Endothelial cell of umbilical vein (primary cell): ENCODE measurements at regions not wholly inside any gene's neighbourhood (a gene's known extent, or its start where the extent isn't known, plus 50 kb on each side); places are given as distances from the start of the nearest gene placed in this dataset.

Experiments used
- BruUV-seq: library from RNA; stranded (reverse); fragments of 400-500 nt; replicated peaks from 2 replicates; lab custom pipeline; 2021; lab: Mats Ljungman, UMichigan
- CTCF ChIA-PET: fragments of 300-600, 350-600 bp; sonication (Branson Sonifier 250); formaldehyde crosslinking; loops from one replicate; lab custom pipeline; 2021; ENCODE audit warnings: antibody characterized with exemption, inconsistent platforms; lab: Charles Lee
- POLR2A ChIA-PET: fragments of 300-600, 350-600 bp; sonication (Branson Sonifier 250); formaldehyde crosslinking; loops from one replicate; lab custom pipeline; 2021; ENCODE audit warnings: antibody characterized with exemption, inconsistent platforms; lab: Charles Lee
- DNase-seq: peaks from one replicate; pipeline ENCODE4 v3.0.0-alpha.2; 2011; ENCODE audit warnings: low read depth, low spot score
- FAIRE-seq: peaks from 2 replicates; lab custom pipeline; 2011; peaks lifted over from hg19 to GRCh38; lab: Jason Lieb, UNC
- H2AFZ ChIP-seq: 2 replicates; pipeline ENCODE4 v1.6.0; 2012; ENCODE audit warnings: low read depth, low read length, control low read depth, inconsistent platforms
- H3K27ac ChIP-seq: 2 replicates; pipeline ENCODE4 v1.5.1; 2011; ENCODE audit warnings: low read depth, mild to moderate bottlenecking, control low read depth, low read length, moderate library complexity; ENCODE audit not compliant: insufficient read depth
- H3K27me3 ChIP-seq, 2 experiments: 2 replicates each; pipeline versions ENCODE4 v1.6.0 to v1.6.1; 2011; ENCODE audit warnings: low read length in 2 of 2, mixed read lengths in 1 of 2; ENCODE audit not compliant: control insufficient read depth in 2 of 2, insufficient read depth in 2 of 2
- H3K36me3 ChIP-seq, 2 experiments: 2 replicates in 1 of 2; 3 replicates in 1 of 2; pipeline ENCODE4 v1.5.1; 2011; ENCODE audit warnings: low read length in 2 of 2, mild to moderate bottlenecking in 1 of 2, moderate library complexity in 1 of 2; ENCODE audit not compliant: control insufficient read depth in 2 of 2, insufficient read depth in 2 of 2; ENCODE audit errors: extremely low read depth in 1 of 2
- H3K4me1 ChIP-seq: 3 replicates; pipeline ENCODE4 v1.5.1; 2011; ENCODE audit warnings: mild to moderate bottlenecking, low read length; ENCODE audit not compliant: control insufficient read depth, insufficient read depth; ENCODE audit errors: extremely low read depth
- H3K4me2 ChIP-seq: 2 replicates; pipeline ENCODE4 v1.6.1; 2011; ENCODE audit warnings: low read length, control low read depth, mixed read lengths; ENCODE audit not compliant: insufficient read depth
- H3K4me3 ChIP-seq, 3 experiments: fragments of 200-600 bp in 1 of 3; sonication (generic), shearing (Covaris generic) in 1 of 3; replicated peaks in 1 of 3; 2 replicates each; pipeline ENCODE4 v1.5.1; 2011 to 2016; ENCODE audit warnings: control low read depth in 3 of 3, low read length in 3 of 3, mild to moderate bottlenecking in 2 of 3, inconsistent platforms in 1 of 3, low read depth in 1 of 3, moderate library complexity in 1 of 3; ENCODE audit not compliant: insufficient read depth in 1 of 3
- H3K79me2 ChIP-seq: 2 replicates; pipeline ENCODE4 v1.6.0; 2012; ENCODE audit warnings: low read length, inconsistent platforms; ENCODE audit not compliant: control insufficient read depth, insufficient read depth
- H3K9ac ChIP-seq: replicated peaks from 2 replicates; pipeline ENCODE3; 2011; ENCODE audit warnings: low read length, control low read depth; ENCODE audit not compliant: insufficient read depth; ENCODE audit errors: extremely low read depth
- H3K9me1 ChIP-seq: replicated peaks from 3 replicates; pipeline ENCODE4 v1.6.0; 2011; ENCODE audit warnings: mild to moderate bottlenecking, low read length; ENCODE audit not compliant: control insufficient read depth, insufficient read depth; ENCODE audit errors: extremely low read depth
- H3K9me3 ChIP-seq: replicated peaks from 2 replicates; pipeline ENCODE4 v1.5.1; 2012; ENCODE audit warnings: low read length, inconsistent platforms; ENCODE audit not compliant: control insufficient read depth, insufficient read depth
- H4K20me1 ChIP-seq: replicated peaks from 2 replicates; pipeline ENCODE3; 2011; ENCODE audit warnings: mild to moderate bottlenecking, low read length; ENCODE audit not compliant: control insufficient read depth, insufficient read depth; ENCODE audit errors: extremely low read depth
- FOS ChIP-seq: IDR thresholded peaks from 2 replicates; pipeline ENCODE4 v1.6.1; 2011; ENCODE audit warnings: mild to moderate bottlenecking, low read length, moderate library complexity, borderline replicate concordance; ENCODE audit not compliant: insufficient read depth
- MYC ChIP-seq: IDR thresholded peaks from one replicate; pipeline ENCODE4 v1.6.1; 2011; ENCODE audit warnings: mild to moderate bottlenecking, low read depth, low read length
- POLR2AphosphoS5 ChIP-seq: IDR thresholded peaks from 2 replicates; pipeline ENCODE4 v1.6.1; 2012; ENCODE audit warnings: low read depth, mild to moderate bottlenecking, control low read depth, low read length, moderate library complexity; ENCODE audit not compliant: insufficient read depth
- dilution Hi-C: fragments of 300-500 bp; cut with MboI; formaldehyde crosslinking; loops from one replicate; pipeline ENCODE4 v1.15.0; 2019; ENCODE audit warnings: low sequenced_read_pairs; ENCODE audit not compliant: extremely low pct_ligation_motif_present
- intact Hi-C: fragments of 100-400 bp; cut with micrococcal nuclease; formaldehyde crosslinking; loops from one replicate; pipeline ENCODE4 v1.10.0; 2022
- TF ChIP-seq, protein P1 (sequence below), 2 donors: IDR thresholded peaks; 1 replicate in 1 of 2; 2 replicates in 1 of 2; pipeline ENCODE4 v1.5.1; 2011; ENCODE audit warnings: low read length in 2 of 2, mild to moderate bottlenecking in 2 of 2, moderate library complexity in 2 of 2, control low read depth in 1 of 2, inconsistent platforms in 1 of 2, low read depth in 1 of 2; ENCODE audit not compliant: insufficient read depth in 1 of 2; ENCODE audit errors: extremely low read depth in 1 of 2

DNA sequence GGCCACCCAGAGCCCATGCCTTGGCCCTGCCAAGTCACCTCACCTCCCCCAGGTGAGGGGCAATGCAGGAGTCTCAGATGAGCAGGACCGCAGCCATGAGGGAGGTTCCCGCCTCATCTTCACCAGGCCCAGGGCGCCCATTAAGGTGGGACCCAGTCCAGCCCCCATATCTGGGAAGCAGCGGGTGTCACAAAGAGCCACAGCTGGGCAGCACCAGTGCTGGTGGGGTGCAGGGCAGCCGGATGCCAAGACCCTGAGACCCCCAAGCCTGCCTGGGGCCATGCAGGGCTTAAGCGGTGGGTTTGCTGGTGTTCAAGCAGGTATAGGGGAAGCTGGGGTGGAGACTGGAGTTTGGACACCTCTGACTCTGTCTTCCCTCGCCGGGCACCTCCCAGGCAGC is 237.8 kb upstream of the GSE1 start:
- Histone ChIP-seq H3K9ac (no peak overlapping the region), H3K9me3 (no peaks in the 10 kb centered on the region), H3K4me2 (no peak overlapping the region), H3K4me1 (no peaks in the 10 kb centered on the region), H3K79me2 (no peaks in the 10 kb centered on the region), H3K27me3 (no peaks in the 10 kb centered on the region), H3K9me1 (no peaks in the 10 kb centered on the region), H3K36me3 (no peaks in the 10 kb centered on the region), H3K4me3 (no peak overlapping the region), H4K20me1 (no peaks in the 10 kb centered on the region), H2AFZ (no peak overlapping the region), H3K27ac (no peak overlapping the region)
- no peak for TF ChIP-seq MYC
- TF ChIP-seq, protein P1, sequence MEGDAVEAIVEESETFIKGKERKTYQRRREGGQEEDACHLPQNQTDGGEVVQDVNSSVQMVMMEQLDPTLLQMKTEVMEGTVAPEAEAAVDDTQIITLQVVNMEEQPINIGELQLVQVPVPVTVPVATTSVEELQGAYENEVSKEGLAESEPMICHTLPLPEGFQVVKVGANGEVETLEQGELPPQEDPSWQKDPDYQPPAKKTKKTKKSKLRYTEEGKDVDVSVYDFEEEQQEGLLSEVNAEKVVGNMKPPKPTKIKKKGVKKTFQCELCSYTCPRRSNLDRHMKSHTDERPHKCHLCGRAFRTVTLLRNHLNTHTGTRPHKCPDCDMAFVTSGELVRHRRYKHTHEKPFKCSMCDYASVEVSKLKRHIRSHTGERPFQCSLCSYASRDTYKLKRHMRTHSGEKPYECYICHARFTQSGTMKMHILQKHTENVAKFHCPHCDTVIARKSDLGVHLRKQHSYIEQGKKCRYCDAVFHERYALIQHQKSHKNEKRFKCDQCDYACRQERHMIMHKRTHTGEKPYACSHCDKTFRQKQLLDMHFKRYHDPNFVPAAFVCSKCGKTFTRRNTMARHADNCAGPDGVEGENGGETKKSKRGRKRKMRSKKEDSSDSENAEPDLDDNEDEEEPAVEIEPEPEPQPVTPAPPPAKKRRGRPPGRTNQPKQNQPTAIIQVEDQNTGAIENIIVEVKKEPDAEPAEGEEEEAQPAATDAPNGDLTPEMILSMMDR (IDR thresholded peaks at IDR 0.05; ENCODE audit: extremely low read depth in 1 of 2, insufficient read depth in 1 of 2, low read depth in 1 of 2, low read length in 2 of 2) = no peak
- TF ChIP-seq POLR2AphosphoS5 = no peak
- dilution Hi-C loops = no loop called here
- FAIRE-seq (no peak), DNase-seq (no peak)
- no TSS peak for BruUV-seq
- intact Hi-C loops = no loop called here
- ChIA-PET CTCF (interaction anchor here (1.4 kb wide), 1 partner anchor 260 kb away, joined by 4 read pairs; no protein-coding TSS in a partner anchor), POLR2A (no interaction called here)

DNA sequence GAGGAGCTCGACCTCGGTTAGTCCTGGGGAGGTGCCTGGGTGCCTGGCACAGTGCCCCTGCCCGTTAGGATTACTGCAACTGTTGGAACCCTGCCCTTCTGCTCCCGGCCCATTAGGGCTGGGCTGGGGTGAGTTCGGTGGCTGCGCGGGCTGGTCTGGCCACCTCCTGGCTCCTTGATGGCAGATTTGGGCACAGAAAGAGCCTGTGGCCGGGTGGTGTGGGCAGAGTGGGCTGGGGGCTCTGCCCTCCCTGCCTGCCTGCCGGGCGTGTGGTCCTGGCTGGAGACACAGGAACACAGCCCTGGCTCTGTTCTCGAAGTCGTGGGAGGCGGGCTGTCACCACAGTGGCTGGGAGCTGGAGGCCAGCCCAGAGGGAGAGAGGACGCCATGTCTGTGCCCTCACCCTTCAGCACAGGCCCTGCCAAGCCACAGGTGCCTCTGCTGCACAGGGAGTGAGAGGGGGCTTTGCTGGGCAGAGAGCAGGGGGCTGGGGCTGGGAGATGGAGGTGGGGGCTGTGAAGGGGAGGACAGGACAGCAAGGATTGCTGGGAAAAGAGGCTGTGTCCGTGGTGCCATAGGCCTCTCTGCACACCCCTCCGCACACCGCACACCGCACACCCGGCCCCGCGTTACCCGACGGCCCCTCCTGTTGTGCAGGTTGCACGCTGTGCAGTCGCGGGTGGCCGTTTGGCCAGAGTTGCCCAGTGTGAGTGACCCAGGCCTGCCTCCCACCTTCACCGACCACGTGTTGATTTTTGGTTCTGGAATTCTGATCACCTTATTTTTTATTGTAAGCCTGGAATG is 236.6 kb upstream of the GSE1 start:
- Histone ChIP-seq H3K4me3 (no peak overlapping the region), H3K9me3 (no peaks in the 10 kb centered on the region), H3K79me2 (no peaks in the 10 kb centered on the region), H3K9me1 (no peaks in the 10 kb centered on the region), H3K27me3 (no peaks in the 10 kb centered on the region), H3K9ac (no peak overlapping the region), H3K27ac (no peak overlapping the region), H4K20me1 (no peaks in the 10 kb centered on the region), H3K4me1 (no peaks in the 10 kb centered on the region), H3K36me3 (no peaks in the 10 kb centered on the region), H3K4me2 (no peak overlapping the region), H2AFZ (no peak overlapping the region)
- no peak for TF ChIP-seq FOS
- no peak for TF ChIP-seq POLR2AphosphoS5
- dilution Hi-C loops (no loop called here), intact Hi-C loops (no loop called here)
- POLR2A ChIA-PET = no interaction called here
- FAIRE-seq (no peak), DNase-seq (no peak)
- CTCF ChIA-PET = interaction anchor here (1.4 kb wide), 1 partner anchor 262 kb away, joined by 4 read pairs; no protein-coding TSS in a partner anchor
- BruUV-seq = no TSS peak
